ENCODE measurements at regions not wholly inside any gene's neighbourhood (a gene's known extent, or its start where the extent isn't known, plus 50 kb on each side); places are given as distances from the start of the nearest gene placed in this dataset.
"Not testable (repeated sequence)": the region's sequence is repeated elsewhere in the genome, so short reads cannot be mapped to it uniquely, and the experiment has no call there.

DNA sequence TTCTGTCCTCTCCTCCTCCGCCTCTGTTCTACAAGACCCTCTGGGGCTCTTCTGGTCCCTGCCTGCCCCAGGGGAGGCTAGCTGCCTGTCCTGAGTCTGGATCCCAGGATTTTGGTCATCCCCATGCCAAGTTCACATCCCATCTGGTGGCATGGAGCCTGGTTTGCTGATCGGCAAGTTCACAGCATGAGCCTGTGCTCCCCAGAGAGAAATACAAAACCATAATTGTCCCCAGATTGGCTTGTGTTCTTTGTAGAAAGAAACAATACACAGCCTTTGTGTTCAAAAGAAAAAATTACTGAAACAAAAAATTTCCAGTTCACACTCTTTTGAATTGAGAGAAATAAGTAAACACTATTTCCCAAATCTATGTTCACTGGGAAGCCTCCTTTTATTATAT is 149.4 kb upstream of the ZC3H12A start:
- peak; percentile 10 for DNase-seq

DNA sequence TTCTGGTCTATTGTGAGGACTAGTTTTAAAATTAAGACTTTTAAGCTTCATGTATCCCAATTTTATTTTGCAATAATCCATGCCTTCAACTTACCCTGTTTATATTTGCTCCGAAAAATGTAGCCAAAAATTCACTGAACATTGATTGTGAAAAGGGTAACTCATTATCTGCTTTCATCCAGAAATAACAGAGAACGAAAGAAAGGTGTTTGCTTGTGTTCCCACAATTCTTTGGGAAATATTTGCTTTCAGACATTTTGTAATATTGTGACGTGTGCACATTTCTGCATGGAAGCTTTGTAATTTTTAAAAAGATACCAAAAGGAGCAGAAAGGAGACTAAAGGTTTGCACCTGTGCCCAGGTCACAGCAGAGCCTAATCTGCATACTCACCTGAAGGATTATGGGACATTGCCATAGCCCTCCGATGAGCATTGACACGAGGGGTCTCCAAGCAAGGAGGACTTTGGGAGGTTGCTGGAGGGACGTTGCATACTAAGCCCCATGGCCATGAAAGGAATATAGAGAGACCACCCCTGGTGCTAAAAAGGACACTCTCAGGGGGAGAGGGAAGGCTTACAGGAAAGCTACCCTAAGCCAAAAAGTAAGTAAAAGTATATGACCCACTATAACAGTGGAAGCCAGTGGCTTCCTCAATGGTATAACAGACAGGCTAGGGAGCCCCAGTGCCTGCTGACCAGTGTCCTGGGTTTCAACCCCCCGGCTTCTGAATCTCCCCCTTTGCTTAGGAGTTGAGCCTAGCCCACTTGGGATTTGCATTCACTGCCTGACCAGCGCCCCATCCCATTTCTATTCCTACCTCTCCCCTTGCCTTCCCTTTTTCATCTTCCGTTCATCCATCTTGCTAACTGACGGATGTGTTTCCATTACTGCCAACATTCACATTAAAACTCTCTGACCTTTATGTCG is 148.6 kb upstream of the ZC3H12A start:
- peak; percentile 10 for DNase-seq

DNA sequence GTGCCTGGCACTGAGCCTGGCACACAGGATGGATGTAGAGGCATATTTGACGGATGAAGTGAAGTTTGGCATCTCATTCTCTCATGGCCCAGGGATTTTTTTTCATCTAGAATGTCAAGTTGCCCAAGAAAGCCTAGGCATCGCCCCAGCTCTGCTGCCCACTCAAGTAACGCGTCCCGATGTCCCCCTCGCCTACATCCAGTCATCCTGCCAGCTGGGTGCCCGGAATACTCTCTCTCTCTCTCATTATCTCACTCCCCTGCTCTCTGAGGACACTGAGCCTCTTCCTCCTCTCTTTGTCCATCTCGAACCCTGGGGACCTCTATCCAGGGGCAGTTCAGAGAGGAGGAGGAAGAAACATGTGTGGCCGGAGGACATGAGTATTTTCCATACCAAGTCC is 142.3 kb upstream of the ZC3H12A start:
- no peak for DNase-seq

GRCh38 chr1:37338658-37339057 is 135.7 kb upstream of the ZC3H12A start:
- DNase-seq = no peak

DNA sequence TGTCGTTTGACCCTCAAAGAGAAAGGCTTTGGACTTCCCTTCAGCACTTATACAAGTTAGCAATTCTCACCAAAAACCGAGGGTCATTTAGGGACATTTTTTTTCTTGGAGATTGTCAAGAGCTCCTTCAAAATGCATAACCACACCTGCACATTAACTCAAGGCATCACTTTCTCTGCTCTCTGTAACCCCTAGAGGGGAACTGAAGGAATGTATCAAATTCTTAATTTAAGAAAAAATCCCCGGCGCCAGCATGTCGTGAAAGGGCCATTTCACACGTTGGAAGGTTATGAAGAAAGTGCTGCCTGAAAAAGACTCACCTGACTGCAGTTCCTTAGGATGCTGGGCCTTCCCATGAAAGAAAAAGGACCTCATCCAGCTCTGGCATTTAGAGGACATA is 131.6 kb upstream of the ZC3H12A start:
- no peak for DNase-seq

DNA sequence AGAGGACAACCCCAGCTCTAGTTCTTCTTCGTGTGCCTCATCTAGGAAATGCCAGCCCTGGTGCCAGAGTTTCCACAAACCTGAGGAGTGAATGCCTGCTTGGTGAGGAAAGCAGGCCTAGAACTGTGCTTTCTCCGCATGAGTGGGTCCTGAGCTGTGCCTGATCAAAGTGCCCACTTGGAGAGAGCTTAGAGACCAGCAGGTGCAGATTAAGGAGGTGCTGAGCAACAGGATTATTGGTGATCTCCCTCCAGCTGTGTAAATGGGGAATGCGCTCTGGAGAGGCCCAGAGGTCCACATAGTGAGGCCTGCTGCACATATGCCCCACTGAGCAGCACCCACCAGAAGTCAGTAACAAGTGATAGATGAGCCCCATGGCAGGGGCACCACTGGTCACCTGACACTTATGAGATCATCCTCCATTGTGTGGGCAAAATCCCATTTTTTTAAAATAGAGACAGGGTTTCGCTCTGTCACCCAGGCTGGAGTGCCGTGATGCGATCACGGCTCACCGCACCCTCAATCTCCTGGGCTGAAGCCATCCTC is 127.2 kb upstream of the ZC3H12A start:
- no peak for DNase-seq

DNA sequence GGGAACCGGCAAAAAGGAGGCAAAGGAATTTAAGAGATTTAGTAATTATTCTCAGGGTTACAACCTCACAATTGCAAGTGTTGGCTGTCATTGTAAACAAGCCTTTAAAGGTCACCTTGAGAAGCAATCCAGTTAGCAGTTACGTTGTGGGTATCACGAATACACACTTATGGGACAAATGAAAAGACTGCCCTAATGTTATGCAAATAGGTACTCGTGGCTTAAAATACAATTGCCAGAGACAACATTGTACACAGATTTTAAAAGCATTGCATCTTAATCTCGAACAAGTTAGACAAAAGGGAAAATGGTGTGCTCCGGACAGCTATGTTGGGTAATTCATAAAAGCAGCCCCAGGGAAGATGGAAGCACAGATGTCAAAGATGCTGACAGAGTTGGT is 120.5 kb upstream of the ZC3H12A start:
- no peak for DNase-seq

- no peak for DNase-seq
Measured at GRCh38 chr1:37354876-37355650, 119.3 kb upstream of the ZC3H12A start.

DNA sequence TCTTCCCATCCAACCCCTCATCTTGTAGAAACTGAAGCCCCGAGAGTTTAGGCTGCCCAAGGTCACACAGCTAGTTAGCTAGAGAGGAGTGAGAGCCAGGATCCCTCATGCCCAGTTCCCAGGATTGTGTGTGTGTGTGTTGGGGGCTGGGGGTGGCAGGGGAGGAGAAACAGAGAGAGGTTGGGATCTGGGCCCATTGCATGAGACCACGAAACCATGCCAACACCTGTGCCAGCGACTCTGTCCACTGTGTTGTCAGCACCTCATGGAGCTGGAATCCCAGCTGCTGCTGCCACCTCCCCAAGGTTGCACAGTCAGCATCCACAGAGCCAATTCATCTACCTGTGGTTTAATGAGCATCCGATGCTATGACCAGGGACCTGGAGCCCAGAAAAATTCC is 115.4 kb upstream of the ZC3H12A start:
- DNase-seq = no peak

DNA sequence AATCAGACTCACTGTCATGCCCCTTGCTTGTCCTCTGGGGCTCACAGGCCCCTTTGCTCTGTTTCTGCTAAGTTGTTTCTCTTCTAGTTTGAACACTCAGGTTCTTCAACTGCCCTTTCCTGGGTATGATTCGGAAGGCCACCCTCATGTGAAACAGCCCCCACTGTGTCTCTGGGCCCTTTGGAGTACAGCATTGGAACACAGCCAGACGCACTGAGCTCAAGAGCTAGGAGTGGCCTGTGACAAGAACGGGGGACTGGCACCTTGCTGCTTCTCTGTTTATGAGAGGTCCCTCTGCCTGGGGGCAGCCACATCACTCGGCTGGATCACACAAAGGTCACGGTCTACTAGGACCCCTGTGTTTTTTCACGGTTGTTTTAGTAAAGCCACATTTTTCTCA is 114.4 kb upstream of the ZC3H12A start:
- no peak for DNase-seq

DNA sequence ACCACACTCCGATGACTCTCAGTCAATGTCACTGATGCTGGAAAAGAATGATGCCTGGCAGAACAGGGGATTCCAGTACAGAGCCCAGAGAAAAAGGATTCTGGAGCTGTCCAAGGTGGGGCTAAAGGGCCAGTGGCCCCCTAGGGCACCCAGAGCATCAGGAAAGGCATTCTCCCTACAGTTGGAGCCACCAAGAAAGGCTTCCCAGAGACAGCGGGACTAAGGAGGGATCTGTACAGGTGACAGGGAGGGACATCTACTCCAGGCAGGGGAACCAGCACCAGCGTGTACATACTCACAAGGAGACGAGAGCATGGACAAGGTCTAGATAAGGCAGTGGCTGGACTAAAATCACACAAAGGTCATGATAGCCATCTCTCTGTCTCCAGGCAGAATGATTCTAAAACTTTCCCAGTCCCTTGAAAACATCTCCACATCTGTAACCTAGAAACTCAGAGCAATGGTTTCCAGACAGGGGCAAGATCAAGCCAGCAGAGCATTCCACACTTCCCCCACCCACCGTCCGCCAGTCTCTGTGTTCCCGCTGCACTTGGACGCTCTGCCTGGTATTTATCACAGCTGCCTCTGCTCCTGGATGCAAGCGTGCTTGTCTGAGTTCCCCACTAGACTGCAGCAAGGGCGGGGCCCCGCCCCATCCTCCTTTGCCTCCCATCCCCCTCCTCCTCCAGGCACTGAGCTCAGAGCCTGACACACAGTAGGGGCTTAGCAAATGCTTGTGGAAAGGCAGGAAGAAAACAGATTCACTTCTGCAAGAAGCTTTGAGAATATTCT is 111.6 kb upstream of the ZC3H12A start:
- no peak for DNase-seq

GRCh38 chr1:37363535-37363934 is 110.8 kb upstream of the ZC3H12A start:
- no peak for DNase-seq

- not testable (repeated sequence) for DNase-seq
Measured at GRCh38 chr1:37368665-37369315, 105.6 kb upstream of the ZC3H12A start.

DNA sequence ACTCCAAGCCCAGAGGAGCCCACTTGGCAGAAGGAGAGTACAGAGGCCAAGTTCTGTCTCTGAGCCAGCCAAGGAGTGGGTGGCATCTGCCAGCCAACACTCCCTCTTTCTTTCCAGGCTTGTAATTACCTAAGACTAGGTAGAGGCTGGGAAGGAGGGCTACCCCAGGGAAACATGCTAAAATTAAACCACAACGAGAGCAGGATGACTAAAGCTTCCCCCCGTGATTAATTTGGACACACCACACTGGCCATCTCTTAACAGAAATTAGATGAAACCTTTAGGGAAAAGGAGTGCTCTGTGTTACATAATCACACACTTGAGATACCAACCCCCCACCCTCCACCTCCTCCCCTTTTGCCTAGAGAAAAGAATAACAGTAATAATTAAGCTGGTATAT is 102.1 kb upstream of the ZC3H12A start:
- DNase-seq = no peak

DNA sequence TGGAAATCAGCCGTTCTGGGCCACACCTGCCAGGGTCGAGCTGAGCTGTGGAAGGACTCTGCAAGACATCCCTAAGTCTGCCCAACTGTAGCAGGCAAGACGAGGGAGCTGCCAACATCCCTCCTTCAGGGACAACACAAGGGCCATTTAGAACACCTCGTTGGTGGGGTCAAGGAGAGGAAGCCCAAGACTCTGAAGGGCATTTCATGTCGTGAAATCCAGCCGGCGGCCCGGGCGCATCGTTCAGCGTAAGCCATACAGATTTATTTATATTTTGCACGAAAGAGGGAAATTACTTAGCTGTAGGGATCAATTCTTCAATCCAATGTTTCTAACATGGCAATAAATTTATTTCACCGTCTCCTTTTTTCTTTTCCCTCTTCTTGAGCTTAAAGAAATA is 101.7 kb upstream of the ZC3H12A start:
- DNase-seq = no peak

- DNase-seq = no peak
Measured at GRCh38 chr1:37373413-37373812, 101.0 kb upstream of the ZC3H12A start.

GRCh38 chr1:37380546-37380945 is 93.8 kb upstream of the ZC3H12A start:
- DNase-seq = not testable (repeated sequence)

DNA sequence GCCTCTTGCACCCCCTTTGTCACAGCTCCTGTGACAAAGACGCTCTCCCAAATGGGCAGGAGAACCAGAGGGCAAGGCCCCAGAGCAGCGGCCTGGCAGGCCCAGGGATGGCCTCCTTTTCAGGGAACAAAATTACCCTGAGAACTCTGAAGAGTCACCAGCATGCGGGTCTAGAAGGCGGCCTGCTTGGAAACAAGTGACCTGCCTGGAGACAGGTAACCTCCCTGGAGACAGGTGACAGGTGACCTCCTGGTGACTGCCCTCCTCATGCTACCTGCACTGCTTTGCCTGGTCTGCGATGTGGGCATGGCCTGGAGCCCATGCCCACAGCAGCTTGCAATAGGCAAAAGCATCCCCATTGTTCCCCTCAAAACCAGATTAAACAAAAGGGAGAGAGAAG is 86.5 kb upstream of the ZC3H12A start:
- DNase-seq = no peak

GRCh38 chr1:37389327-37389726 is 85.1 kb upstream of the ZC3H12A start:
- no peak for DNase-seq

GRCh38 chr1:37391211-37392011 is 83.0 kb upstream of the ZC3H12A start:
- peak; percentile 58 for DNase-seq

GRCh38 chr1:37392051-37392450 is 82.3 kb upstream of the ZC3H12A start:
- no peak for DNase-seq

All from NCI-H748 treated with DMSO at 0.1 percent for 48 hours (cell line).